ENCODE measurements at regions not wholly inside any gene's neighbourhood (a gene's known extent, or its start where the extent isn't known, plus 50 kb on each side); places are given as distances from the start of the nearest gene placed in this dataset.

GRCh38 chr1:189847613-189848012 lies 630.1 kb downstream of the BRINP3 start:
- no peak for DNase-seq

GRCh38 chr1:189851806-189852367 lies 625.8 kb downstream of the BRINP3 start:
- no peak for DNase-seq

DNA sequence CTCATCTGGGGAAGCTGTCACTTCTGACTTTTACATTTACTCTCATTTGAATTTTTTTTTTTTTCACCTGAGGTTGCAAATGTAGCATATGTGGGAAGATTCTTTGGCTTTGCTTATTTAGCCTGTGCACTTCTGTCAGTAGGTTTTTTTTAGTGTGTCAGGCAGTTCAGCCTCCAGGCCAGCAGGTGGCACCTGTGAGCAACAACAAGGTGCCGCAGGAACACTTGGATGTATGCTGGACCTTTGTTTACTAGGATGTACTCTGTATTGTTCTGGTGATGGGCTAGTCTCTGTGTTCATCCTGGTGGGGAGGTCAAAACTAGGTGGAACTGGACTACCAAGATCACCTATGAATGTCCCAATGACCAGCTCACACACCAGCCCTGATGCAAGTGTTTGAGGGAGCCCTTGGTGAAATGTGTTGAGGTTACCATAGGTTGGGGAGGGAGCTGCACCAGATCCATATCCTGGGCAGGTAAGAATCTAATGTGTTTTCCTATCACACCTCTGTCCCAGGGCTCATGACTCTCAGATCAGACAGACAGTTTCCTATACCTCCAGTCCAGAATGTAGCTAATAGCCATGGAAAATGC lies 618.2 kb downstream of the BRINP3 start:
- DNase-seq, result no peak

- no peak for DNase-seq
These were observed 611.1 kb downstream of the BRINP3 start for GRCh38 chr1:189866606-189867005.

- DNase-seq, result no peak
These were observed 609.6 kb downstream of the BRINP3 start for GRCh38 chr1:189868021-189868420.

DNA sequence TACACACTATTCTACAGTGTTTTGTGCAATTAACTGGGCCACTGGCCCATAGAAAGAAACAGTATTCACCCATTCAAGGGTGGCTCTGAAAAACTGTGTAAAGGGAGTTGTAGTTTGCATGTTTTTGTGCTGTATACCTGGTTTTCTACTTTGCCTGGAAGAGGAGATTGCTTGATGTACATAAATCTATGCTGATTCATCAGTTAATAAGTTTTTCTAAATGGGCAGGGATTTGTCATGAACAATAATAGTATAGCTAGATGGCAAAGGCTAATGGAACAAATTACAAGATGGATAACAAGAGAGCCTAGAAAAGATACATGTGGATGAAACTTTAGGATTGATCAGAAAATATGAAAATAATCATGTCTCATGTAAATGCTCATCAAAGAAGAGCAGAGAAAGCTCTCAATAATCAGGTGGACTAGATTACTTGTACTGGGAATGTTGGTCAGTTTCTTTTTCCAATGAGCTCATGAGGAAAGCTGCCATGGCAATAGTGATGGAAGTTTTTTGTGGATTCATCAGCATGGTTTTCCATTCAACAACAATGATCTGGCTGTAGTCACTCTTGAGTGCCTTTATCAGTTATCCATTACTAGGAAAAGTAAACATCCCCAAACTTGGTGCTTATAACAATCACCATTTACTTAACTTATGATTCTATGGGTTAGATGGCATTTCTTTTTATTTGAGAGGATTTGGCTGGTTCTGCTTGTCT lies 602.8 kb downstream of the BRINP3 start:
- no peak for DNase-seq

DNA sequence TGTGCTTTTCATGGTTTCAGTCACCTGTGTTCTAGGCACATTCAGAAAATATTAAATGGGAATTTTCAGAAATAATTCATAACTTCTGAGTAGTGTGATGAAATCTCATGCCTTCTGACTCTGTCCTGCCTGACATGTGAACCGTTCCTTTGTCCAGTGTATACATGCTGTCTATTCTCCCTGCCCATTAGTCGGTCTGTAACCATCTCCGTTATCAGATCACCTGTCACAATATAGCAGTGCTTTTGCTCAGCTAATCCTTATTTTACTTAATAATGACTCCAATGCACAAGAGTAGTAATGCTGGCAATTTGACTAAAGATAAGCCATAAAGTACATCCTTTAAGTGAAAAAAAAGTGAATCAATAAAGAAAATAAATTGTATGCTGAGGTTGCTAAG lies 597.5 kb downstream of the BRINP3 start:
- DNase-seq, result no peak

DNA sequence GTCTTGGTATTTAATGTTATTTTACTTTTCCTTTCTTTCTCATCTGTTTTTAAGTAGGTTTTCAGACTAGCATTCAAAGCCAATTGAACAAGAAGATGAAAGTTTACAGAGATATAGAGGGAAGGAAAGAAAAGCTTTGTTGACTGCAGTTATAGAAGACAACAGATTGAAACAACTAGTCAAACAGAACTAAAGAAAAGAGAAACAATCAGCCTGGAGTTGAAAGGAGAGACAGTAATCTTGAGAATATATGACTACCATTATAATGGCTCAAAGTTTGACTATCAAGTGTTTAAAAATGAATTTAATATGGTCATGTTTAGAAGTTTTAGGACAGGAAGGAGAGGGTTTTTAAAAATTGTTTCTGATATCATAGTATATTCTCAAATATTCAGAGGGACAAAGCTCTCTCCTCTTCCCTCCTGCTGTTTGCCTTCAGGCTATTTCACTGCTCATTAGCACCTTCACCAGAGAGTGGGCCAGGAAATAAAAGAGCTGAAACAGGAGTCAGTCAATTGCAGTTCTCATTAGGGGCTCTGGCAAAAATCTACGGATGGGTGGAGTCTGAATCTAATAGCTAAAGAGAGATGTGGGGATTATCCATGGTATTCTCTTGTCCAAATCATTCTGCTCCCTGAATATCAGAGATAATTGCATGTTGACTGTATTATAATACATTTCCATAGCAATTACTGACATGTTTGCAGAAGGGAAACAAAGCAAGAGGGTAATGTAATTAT lies 577.8 kb downstream of the BRINP3 start:
- DNase-seq, result no peak

GRCh38 chr1:189904509-189904908 lies 573.2 kb downstream of the BRINP3 start:
- DNase-seq, result no peak

DNA sequence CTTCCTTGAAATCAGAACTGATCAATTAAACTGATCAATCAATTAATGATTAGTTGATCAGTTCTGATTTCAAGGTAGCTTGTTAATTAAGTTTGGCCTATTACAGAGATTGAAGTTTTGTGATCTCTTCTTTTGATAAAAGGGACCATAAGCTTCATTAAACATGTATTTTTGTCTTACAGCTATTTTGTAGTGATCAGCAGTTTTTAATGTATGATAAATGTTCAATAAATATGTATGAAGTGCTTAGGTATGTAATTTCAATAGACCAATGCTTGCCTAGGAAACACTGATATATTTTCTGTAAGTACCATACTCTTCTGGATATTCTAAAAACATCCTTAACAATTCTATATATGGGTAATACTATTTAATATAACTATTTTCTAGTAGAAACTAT lies 569.6 kb downstream of the BRINP3 start:
- DNase-seq, result no peak

- no peak for DNase-seq
These were observed 556.1 kb downstream of the BRINP3 start for GRCh38 chr1:189921613-189922012.

DNA sequence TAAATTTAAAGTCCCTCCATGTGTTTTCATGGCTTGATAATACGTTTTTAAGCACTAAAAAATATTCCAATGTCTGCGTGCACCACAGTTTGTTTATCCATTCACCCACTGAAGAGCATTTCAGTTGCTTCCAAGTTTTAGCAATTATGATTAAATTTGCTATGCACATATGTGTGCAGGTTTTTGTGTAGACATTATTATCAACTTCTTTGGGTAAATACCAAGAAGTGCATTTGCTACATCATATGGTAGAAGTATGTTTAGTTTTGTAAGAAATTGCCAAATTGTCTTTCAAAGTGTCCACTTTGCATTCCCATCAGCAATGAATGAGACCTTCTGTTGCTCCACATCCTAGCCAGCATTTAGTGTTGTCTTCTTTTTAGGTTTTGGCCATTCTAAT lies 550.0 kb downstream of the BRINP3 start:
- DNase-seq, result no peak

DNA sequence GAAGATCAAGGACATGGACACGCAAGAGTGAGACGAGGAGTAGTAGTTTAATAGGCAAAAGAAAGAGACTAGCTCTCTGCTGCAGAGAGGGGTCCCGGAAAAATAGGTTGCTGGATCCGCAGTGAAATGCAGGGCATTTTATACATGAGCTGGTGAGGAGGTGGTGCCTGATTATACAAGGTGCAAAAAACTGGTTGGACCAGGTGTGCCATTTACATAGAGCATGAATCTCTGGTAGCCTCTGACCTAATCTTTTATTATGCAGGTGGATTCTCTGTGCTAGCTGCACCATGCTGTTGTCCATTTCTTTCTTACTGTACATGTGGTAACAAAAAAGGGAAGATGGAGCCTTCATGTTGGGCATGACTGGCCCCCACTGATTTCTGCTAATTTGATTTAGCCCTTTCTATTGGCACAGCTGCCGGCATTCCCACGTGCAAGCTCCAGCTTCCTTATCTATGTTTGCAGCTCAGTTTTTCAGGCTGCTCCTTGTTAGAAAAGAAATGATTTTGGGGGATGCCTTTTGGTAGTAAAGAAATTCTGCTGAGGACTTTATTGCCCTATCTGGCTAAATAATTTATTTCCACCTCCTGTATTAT lies 548.1 kb downstream of the BRINP3 start:
- DNase-seq, result no peak

- no peak for DNase-seq
These were observed 540.8 kb downstream of the BRINP3 start for GRCh38 chr1:189936861-189937260.

- no peak for DNase-seq
These were observed 537.7 kb downstream of the BRINP3 start for GRCh38 chr1:189939967-189940366.

GRCh38 chr1:189941922-189942321 lies 535.7 kb downstream of the BRINP3 start:
- no peak for DNase-seq

GRCh38 chr1:189958756-189959155 lies 518.9 kb downstream of the BRINP3 start:
- no peak for DNase-seq

- no peak for DNase-seq
These were observed 516.9 kb downstream of the BRINP3 start for GRCh38 chr1:189960769-189961168.

- DNase-seq, result no peak
These were observed 515.5 kb downstream of the BRINP3 start for GRCh38 chr1:189962181-189962580.

GRCh38 chr1:189970331-189971230 lies 507.1 kb downstream of the BRINP3 start:
- DNase-seq, result no peak

GRCh38 chr1:189971656-189972055 lies 506.0 kb downstream of the BRINP3 start:
- no peak for DNase-seq

DNA sequence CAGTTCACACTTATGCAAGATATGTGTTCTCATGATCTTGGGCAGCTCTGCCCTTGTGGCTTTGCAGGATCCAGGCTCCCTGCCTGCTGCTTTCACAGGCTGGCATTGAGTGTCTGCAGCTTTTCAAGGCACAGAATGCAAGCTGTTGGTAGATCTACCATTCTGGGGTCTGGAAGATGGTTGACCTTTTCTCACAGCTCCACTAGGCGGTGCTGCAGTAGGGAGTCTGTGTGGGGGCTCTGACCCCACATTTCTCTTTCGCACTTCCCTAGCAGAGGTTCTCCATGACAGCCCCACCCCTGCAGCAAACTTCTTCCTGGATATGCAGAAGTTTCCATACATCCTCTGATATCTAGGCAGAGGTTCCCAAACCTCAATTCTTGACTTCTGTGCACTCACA lies 500.5 kb downstream of the BRINP3 start:
- no peak for DNase-seq
